ENCODE measurements at regions not wholly inside any gene's neighbourhood (a gene's known extent, or its start where the extent isn't known, plus 50 kb on each side); places are given as distances from the start of the nearest gene placed in this dataset.
"Not testable (repeated sequence)": the region's sequence is repeated elsewhere in the genome, so short reads cannot be mapped to it uniquely, and the experiment has no call there.

- no peaks in the 10 kb centered on the region for H3K27me3 ChIP-seq (ENCODE audit: insufficient read depth, poor library complexity, severe bottlenecking)
- H3K4me3 ChIP-seq (replicated peaks; ENCODE audit: insufficient read depth, low read length) = no peak overlapping the region
- no peak for DNase-seq (ENCODE audit: low read depth in 1 of 2, low spot score in 1 of 2)
- TF ChIP-seq SPI1 (IDR thresholded peaks at IDR 0.05; ENCODE audit: borderline replicate concordance, low read depth) (no peak), POLR2AphosphoS5 (IDR thresholded peaks at IDR 0.05; ENCODE audit: low read depth) (no peak), GABPA (IDR thresholded peaks at IDR 0.05; ENCODE audit: low read depth) (no peak)
- TF ChIP-seq, protein P1, sequence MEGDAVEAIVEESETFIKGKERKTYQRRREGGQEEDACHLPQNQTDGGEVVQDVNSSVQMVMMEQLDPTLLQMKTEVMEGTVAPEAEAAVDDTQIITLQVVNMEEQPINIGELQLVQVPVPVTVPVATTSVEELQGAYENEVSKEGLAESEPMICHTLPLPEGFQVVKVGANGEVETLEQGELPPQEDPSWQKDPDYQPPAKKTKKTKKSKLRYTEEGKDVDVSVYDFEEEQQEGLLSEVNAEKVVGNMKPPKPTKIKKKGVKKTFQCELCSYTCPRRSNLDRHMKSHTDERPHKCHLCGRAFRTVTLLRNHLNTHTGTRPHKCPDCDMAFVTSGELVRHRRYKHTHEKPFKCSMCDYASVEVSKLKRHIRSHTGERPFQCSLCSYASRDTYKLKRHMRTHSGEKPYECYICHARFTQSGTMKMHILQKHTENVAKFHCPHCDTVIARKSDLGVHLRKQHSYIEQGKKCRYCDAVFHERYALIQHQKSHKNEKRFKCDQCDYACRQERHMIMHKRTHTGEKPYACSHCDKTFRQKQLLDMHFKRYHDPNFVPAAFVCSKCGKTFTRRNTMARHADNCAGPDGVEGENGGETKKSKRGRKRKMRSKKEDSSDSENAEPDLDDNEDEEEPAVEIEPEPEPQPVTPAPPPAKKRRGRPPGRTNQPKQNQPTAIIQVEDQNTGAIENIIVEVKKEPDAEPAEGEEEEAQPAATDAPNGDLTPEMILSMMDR (IDR thresholded peaks at IDR 0.05; ENCODE audit: insufficient read depth, low read length) = no peak
- TF ChIP-seq, protein P2, sequence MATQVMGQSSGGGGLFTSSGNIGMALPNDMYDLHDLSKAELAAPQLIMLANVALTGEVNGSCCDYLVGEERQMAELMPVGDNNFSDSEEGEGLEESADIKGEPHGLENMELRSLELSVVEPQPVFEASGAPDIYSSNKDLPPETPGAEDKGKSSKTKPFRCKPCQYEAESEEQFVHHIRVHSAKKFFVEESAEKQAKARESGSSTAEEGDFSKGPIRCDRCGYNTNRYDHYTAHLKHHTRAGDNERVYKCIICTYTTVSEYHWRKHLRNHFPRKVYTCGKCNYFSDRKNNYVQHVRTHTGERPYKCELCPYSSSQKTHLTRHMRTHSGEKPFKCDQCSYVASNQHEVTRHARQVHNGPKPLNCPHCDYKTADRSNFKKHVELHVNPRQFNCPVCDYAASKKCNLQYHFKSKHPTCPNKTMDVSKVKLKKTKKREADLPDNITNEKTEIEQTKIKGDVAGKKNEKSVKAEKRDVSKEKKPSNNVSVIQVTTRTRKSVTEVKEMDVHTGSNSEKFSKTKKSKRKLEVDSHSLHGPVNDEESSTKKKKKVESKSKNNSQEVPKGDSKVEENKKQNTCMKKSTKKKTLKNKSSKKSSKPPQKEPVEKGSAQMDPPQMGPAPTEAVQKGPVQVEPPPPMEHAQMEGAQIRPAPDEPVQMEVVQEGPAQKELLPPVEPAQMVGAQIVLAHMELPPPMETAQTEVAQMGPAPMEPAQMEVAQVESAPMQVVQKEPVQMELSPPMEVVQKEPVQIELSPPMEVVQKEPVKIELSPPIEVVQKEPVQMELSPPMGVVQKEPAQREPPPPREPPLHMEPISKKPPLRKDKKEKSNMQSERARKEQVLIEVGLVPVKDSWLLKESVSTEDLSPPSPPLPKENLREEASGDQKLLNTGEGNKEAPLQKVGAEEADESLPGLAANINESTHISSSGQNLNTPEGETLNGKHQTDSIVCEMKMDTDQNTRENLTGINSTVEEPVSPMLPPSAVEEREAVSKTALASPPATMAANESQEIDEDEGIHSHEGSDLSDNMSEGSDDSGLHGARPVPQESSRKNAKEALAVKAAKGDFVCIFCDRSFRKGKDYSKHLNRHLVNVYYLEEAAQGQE (IDR thresholded peaks at IDR 0.05; ENCODE audit: insufficient replicate concordance, low read depth) = no peak
- no peak overlapping the region for H3K27ac ChIP-seq (replicated peaks)
Observed at GRCh38 chr13:90934741-90935140, 412.7 kb upstream of the MIR17HG start.

DNA sequence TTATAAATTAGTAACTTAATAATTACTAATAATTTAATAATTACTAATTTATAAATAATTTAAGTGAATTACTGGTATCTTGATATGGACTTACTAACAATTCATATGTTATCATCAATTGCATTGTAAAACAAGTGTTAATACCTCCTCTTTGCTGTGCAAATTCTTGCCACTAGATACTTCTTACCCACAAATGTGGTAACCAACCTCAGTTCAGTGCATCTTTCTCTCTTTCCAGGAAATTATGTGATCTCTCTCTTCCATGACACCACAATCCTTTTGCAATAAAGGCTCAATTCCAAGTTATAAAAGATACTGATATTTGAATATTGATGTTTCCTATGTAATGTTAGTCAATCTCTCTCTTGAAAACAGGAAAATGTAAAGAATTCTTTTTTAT lies 408.6 kb upstream of the MIR17HG start:
- Histone ChIP-seq H3K27me3 (ENCODE audit: insufficient read depth, poor library complexity, severe bottlenecking) (no peaks in the 10 kb centered on the region), H3K4me3 (replicated peaks; ENCODE audit: insufficient read depth, low read length) (no peak overlapping the region), H3K27ac (replicated peaks) (no peak overlapping the region)
- TF ChIP-seq, protein P1 (IDR thresholded peaks at IDR 0.05; ENCODE audit: insufficient read depth, low read length) = no peak
- TF ChIP-seq, protein P2 (IDR thresholded peaks at IDR 0.05; ENCODE audit: insufficient replicate concordance, low read depth) = no peak
- TF ChIP-seq SPI1 (IDR thresholded peaks at IDR 0.05; ENCODE audit: borderline replicate concordance, low read depth) (no peak), GABPA (IDR thresholded peaks at IDR 0.05; ENCODE audit: low read depth) (no peak), POLR2AphosphoS5 (IDR thresholded peaks at IDR 0.05; ENCODE audit: low read depth) (no peak)
- no peak for DNase-seq (ENCODE audit: low read depth in 1 of 2, low spot score in 1 of 2)

- no peak for DNase-seq (ENCODE audit: low read depth in 1 of 2, low spot score in 1 of 2)
- no peak overlapping the region for H3K27ac ChIP-seq (replicated peaks)
- no peaks in the 10 kb centered on the region for H3K27me3 ChIP-seq (ENCODE audit: insufficient read depth, poor library complexity, severe bottlenecking)
- TF ChIP-seq POLR2AphosphoS5 (IDR thresholded peaks at IDR 0.05; ENCODE audit: low read depth) (no peak), SPI1 (IDR thresholded peaks at IDR 0.05; ENCODE audit: borderline replicate concordance, low read depth) (no peak), GABPA (IDR thresholded peaks at IDR 0.05; ENCODE audit: low read depth) (no peak)
- TF ChIP-seq, protein P1 (IDR thresholded peaks at IDR 0.05; ENCODE audit: insufficient read depth, low read length) = no peak
- TF ChIP-seq, protein P2 (IDR thresholded peaks at IDR 0.05; ENCODE audit: insufficient replicate concordance, low read depth) = no peak
- H3K4me3 ChIP-seq (replicated peaks; ENCODE audit: insufficient read depth, low read length) = no peak overlapping the region
Observed at GRCh38 chr13:90943946-90944345, 403.5 kb upstream of the MIR17HG start.

GRCh38 chr13:90945146-90945545 lies 402.3 kb upstream of the MIR17HG start:
- not testable (repeated sequence) for H3K27ac ChIP-seq (replicated peaks); H3K27me3 ChIP-seq (ENCODE audit: insufficient read depth, poor library complexity, severe bottlenecking); H3K4me3 ChIP-seq (replicated peaks; ENCODE audit: insufficient read depth, low read length); DNase-seq (ENCODE audit: low read depth in 1 of 2, low spot score in 1 of 2)

- H3K27ac ChIP-seq (replicated peaks); H3K4me3 ChIP-seq (replicated peaks; ENCODE audit: insufficient read depth, low read length); H3K27me3 ChIP-seq (ENCODE audit: insufficient read depth, poor library complexity, severe bottlenecking); DNase-seq (ENCODE audit: low read depth in 1 of 2, low spot score in 1 of 2): not testable (repeated sequence)
Observed at GRCh38 chr13:90946125-90946524, 401.4 kb upstream of the MIR17HG start.
